ENCODE measurements at regions not wholly inside any gene's neighbourhood (a gene's known extent, or its start where the extent isn't known, plus 50 kb on each side); places are given as distances from the start of the nearest gene placed in this dataset.

DNA sequence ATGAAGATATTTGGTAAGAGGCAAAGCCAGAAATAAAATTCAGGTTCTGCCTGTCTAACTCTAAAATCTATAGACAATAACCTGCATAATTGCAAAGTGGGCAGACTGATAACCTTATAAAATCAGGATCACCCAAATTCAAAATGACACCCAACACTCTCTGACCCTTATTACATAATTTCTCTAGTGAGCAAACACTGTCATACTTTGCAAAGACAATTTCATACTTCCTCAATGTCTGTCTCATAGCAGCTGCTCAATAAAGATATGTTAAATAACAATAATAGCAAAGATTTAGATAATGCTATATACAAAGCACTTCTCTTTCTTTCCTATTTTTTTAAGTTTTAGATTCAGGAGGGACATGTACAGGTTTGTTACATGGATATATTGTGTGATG lies 118.5 kb downstream of the UCHL5 start:
- TF ChIP-seq, protein P1, sequence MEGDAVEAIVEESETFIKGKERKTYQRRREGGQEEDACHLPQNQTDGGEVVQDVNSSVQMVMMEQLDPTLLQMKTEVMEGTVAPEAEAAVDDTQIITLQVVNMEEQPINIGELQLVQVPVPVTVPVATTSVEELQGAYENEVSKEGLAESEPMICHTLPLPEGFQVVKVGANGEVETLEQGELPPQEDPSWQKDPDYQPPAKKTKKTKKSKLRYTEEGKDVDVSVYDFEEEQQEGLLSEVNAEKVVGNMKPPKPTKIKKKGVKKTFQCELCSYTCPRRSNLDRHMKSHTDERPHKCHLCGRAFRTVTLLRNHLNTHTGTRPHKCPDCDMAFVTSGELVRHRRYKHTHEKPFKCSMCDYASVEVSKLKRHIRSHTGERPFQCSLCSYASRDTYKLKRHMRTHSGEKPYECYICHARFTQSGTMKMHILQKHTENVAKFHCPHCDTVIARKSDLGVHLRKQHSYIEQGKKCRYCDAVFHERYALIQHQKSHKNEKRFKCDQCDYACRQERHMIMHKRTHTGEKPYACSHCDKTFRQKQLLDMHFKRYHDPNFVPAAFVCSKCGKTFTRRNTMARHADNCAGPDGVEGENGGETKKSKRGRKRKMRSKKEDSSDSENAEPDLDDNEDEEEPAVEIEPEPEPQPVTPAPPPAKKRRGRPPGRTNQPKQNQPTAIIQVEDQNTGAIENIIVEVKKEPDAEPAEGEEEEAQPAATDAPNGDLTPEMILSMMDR (IDR thresholded peaks at IDR 0.05), result no peak
- no peak for TF ChIP-seq POLR2A (IDR thresholded peaks at IDR 0.05)

All from thyroid gland (tissue), 4 donors.